Astrocyte (in vitro differentiated cells and primary cell): ENCODE measurements at regions not wholly inside any gene's neighbourhood (a gene's known extent, or its start where the extent isn't known, plus 50 kb on each side); places are given as distances from the start of the nearest gene placed in this dataset.
A peak's percentile ranks its signal among the peaks of the same experiment; 100 is the strongest.

Source experiments
- DNase-seq: peaks from one replicate; pipeline ENCODE4 v3.0.0-alpha.2; 2010; ENCODE audit warnings: low read depth
- FAIRE-seq: peaks from 2 replicates; lab custom pipeline; 2011; peaks lifted over from hg19 to GRCh38; lab: Jason Lieb, UNC
- H2AFZ ChIP-seq: 2 replicates; pipeline ENCODE4 v1.6.0; 2012; ENCODE audit warnings: low read depth, low read length, inconsistent platforms
- H3K27ac ChIP-seq: 2 replicates; pipeline ENCODE4 v1.5.1; 2011; ENCODE audit warnings: low read depth, low read length, inconsistent platforms
- H3K27me3 ChIP-seq: 2 replicates; pipeline ENCODE4 v1.6.0; 2011; ENCODE audit warnings: low read length, inconsistent platforms; ENCODE audit not compliant: insufficient read depth
- H3K36me3 ChIP-seq: 2 replicates; pipeline ENCODE4 v1.5.1; 2011; ENCODE audit warnings: low read length, inconsistent platforms; ENCODE audit not compliant: insufficient read depth
- H3K4me1 ChIP-seq: 2 replicates; pipeline ENCODE4 v1.5.1; 2011; ENCODE audit warnings: low read length, inconsistent platforms; ENCODE audit not compliant: insufficient read depth
- H3K4me2 ChIP-seq: 2 replicates; pipeline ENCODE4 v1.6.0; 2012; ENCODE audit warnings: low read length, inconsistent platforms
- H3K4me3 ChIP-seq: 2 replicates; pipeline ENCODE4 v1.5.1; 2011; ENCODE audit warnings: low read depth, mild to moderate bottlenecking, low read length, inconsistent platforms; ENCODE audit not compliant: insufficient read depth
- H3K79me2 ChIP-seq: 2 replicates; pipeline ENCODE4 v1.6.0; 2012; ENCODE audit warnings: mild to moderate bottlenecking, low read length, inconsistent platforms; ENCODE audit not compliant: insufficient read depth
- H3K9ac ChIP-seq: 2 replicates; pipeline ENCODE4 v1.6.0; 2012; ENCODE audit warnings: mild to moderate bottlenecking, low read length, inconsistent platforms
- H3K9me3 ChIP-seq: 2 replicates; pipeline ENCODE4 v1.5.1; 2012; ENCODE audit warnings: low read depth, mild to moderate bottlenecking, low read length, inconsistent platforms; ENCODE audit not compliant: insufficient read depth
- H4K20me1 ChIP-seq: 2 replicates; pipeline ENCODE4 v1.6.0; 2012; ENCODE audit warnings: low read length, inconsistent platforms; ENCODE audit not compliant: insufficient read depth
- H3K27ac Mint-ChIP-seq: one replicate; pipeline ENCODE4 v1.8.0; 2021; ENCODE audit warnings: mild to moderate bottlenecking, mixed read lengths; ENCODE audit not compliant: unreplicated experiment
- H3K27me3 Mint-ChIP-seq: one replicate; pipeline ENCODE4 v1.8.0; 2021; ENCODE audit warnings: low read depth, mixed read lengths; ENCODE audit not compliant: unreplicated experiment
- H3K36me3 Mint-ChIP-seq: one replicate; pipeline ENCODE4 v1.8.0; 2021; ENCODE audit warnings: low read depth, mixed read lengths; ENCODE audit not compliant: unreplicated experiment
- H3K4me1 Mint-ChIP-seq: one replicate; pipeline ENCODE4 v1.8.0; 2021; ENCODE audit warnings: low read depth, mixed read lengths; ENCODE audit not compliant: unreplicated experiment
- H3K4me3 Mint-ChIP-seq: one replicate; pipeline ENCODE4 v1.8.0; 2021; ENCODE audit warnings: mild to moderate bottlenecking, moderate library complexity, mixed read lengths; ENCODE audit not compliant: unreplicated experiment
- H3K9me3 Mint-ChIP-seq: one replicate; pipeline ENCODE4 v1.8.0; 2021; ENCODE audit warnings: mild to moderate bottlenecking, mixed read lengths; ENCODE audit not compliant: unreplicated experiment
- EZH2 ChIP-seq: IDR thresholded peaks from 2 replicates; pipeline ENCODE4 v1.6.1; 2012; ENCODE audit warnings: mild to moderate bottlenecking, low read length, inconsistent platforms; ENCODE audit not compliant: insufficient read depth
- TF ChIP-seq, protein P1 (sequence below): IDR thresholded peaks from 2 replicates; pipeline ENCODE4 v1.5.1; 2011; ENCODE audit warnings: low read depth, mild to moderate bottlenecking, inconsistent platforms, low read length, moderate library complexity; ENCODE audit not compliant: insufficient read depth

GRCh38 chr6:78231002-78231401, 578.2 kb downstream of the MEI4 start:
- Histone ChIP-seq H3K79me2 (no peaks in the 10 kb centered on the region), H3K9ac (no peak overlapping the region), H3K27ac (no peak overlapping the region), H3K4me1 (peaks cover 8% of the 10 kb centered on the region), H3K36me3 (no peaks in the 10 kb centered on the region), H3K9me3 (no peaks in the 10 kb centered on the region), H4K20me1 (no peaks in the 10 kb centered on the region), H3K4me3 (no peak overlapping the region), H3K4me2 (no peak overlapping the region), H2AFZ (no peak overlapping the region), H3K27me3 (no peaks in the 10 kb centered on the region)
- Mint-ChIP-seq H3K36me3 (no peaks in the 10 kb centered on the region), H3K27ac (no peak overlapping the region), H3K4me1 (peaks cover 2% of the 10 kb centered on the region), H3K4me3 (no peak overlapping the region), H3K9me3 (peaks cover 9% of the 10 kb centered on the region), H3K27me3 (no peaks in the 10 kb centered on the region)
- FAIRE-seq (no peak), DNase-seq (no peak)
- TF ChIP-seq, protein P1, sequence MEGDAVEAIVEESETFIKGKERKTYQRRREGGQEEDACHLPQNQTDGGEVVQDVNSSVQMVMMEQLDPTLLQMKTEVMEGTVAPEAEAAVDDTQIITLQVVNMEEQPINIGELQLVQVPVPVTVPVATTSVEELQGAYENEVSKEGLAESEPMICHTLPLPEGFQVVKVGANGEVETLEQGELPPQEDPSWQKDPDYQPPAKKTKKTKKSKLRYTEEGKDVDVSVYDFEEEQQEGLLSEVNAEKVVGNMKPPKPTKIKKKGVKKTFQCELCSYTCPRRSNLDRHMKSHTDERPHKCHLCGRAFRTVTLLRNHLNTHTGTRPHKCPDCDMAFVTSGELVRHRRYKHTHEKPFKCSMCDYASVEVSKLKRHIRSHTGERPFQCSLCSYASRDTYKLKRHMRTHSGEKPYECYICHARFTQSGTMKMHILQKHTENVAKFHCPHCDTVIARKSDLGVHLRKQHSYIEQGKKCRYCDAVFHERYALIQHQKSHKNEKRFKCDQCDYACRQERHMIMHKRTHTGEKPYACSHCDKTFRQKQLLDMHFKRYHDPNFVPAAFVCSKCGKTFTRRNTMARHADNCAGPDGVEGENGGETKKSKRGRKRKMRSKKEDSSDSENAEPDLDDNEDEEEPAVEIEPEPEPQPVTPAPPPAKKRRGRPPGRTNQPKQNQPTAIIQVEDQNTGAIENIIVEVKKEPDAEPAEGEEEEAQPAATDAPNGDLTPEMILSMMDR = no peak
- TF ChIP-seq EZH2 = no peak

GRCh38 chr6:78243519-78243918, 590.7 kb downstream of the MEI4 start:
- H3K36me3 ChIP-seq = no peaks in the 10 kb centered on the region
- no peaks in the 10 kb centered on the region for H3K27me3 ChIP-seq
- peak; percentile 47 for DNase-seq
- peaks cover 2% of the 10 kb centered on the region for H3K36me3 Mint-ChIP-seq
- H3K27ac Mint-ChIP-seq = no peak overlapping the region
- H3K27ac ChIP-seq = no peak overlapping the region
- H3K4me1 Mint-ChIP-seq = no peaks in the 10 kb centered on the region
- TF ChIP-seq, protein P1 = no peak
- TF ChIP-seq EZH2 = no peak
- H3K9me3 ChIP-seq = no peaks in the 10 kb centered on the region
- no peaks in the 10 kb centered on the region for H4K20me1 ChIP-seq
- no peaks in the 10 kb centered on the region for H3K79me2 ChIP-seq
- H3K4me2 ChIP-seq = no peak overlapping the region
- no peak overlapping the region for H2AFZ ChIP-seq
- H3K4me1 ChIP-seq = no peaks in the 10 kb centered on the region
- no peaks in the 10 kb centered on the region for H3K27me3 Mint-ChIP-seq
- no peak overlapping the region for H3K4me3 ChIP-seq
- FAIRE-seq = no peak
- H3K9me3 Mint-ChIP-seq = no peaks in the 10 kb centered on the region
- no peak overlapping the region for H3K9ac ChIP-seq
- H3K4me3 Mint-ChIP-seq = no peak overlapping the region

DNA sequence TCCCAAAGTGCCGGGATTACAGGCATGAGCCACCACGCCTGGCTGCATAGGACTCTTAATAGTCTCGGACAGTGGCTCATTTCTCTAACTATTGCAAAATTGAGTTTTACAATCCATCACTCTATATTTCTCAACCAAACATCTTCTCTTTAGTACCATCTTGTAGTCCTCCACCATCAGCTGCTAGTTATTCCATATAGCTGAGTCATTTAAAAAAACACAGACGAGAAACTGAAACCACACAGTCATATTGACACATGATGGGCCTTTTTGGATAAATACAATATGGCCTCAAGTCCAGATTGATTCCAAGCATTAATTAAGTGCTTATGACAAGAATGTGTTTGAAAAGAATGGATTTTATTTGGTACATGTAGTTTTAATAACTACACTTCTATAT, 599.1 kb downstream of the MEI4 start:
- peaks cover 3% of the 10 kb centered on the region for H3K27me3 Mint-ChIP-seq
- H3K9me3 Mint-ChIP-seq = no peaks in the 10 kb centered on the region
- H3K4me2 ChIP-seq = no peak overlapping the region
- no peak overlapping the region for H3K4me3 Mint-ChIP-seq
- no peaks in the 10 kb centered on the region for H3K79me2 ChIP-seq
- H3K4me1 Mint-ChIP-seq = peaks cover 4% of the 10 kb centered on the region
- H3K36me3 Mint-ChIP-seq = no peaks in the 10 kb centered on the region
- H2AFZ ChIP-seq = no peak overlapping the region
- no peak overlapping the region for H3K4me3 ChIP-seq
- TF ChIP-seq, protein P1 = no peak
- no peak for TF ChIP-seq EZH2
- H3K27me3 ChIP-seq = no peaks in the 10 kb centered on the region
- H3K27ac Mint-ChIP-seq = no peak overlapping the region
- no peak overlapping the region for H3K9ac ChIP-seq
- FAIRE-seq (no peak), DNase-seq (no peak)
- H3K9me3 ChIP-seq = no peaks in the 10 kb centered on the region
- H4K20me1 ChIP-seq = no peaks in the 10 kb centered on the region
- H3K4me1 ChIP-seq = no peaks in the 10 kb centered on the region
- no peaks in the 10 kb centered on the region for H3K36me3 ChIP-seq
- no peak overlapping the region for H3K27ac ChIP-seq
